22Rv1 (cell line): ENCODE measurements at regions not wholly inside any gene's neighbourhood (a gene's known extent, or its start where the extent isn't known, plus 50 kb on each side); places are given as distances from the start of the nearest gene placed in this dataset.
"Not testable (repeated sequence)": the region's sequence is repeated elsewhere in the genome, so short reads cannot be mapped to it uniquely, and the experiment has no call there.

Source experiments
- ZFX ChIP-seq: fragments of 450-650 bp; IDR thresholded peaks from 2 replicates; pipeline ENCODE4 v1.6.1; 2017; ENCODE audit warnings: antibody characterized with exemption, borderline replicate concordance
- TF ChIP-seq, protein P1 (sequence below): fragments of 450-650 bp; IDR thresholded peaks from 2 replicates; pipeline ENCODE4 v1.5.1; 2017; ENCODE audit warnings: mild to moderate bottlenecking

DNA sequence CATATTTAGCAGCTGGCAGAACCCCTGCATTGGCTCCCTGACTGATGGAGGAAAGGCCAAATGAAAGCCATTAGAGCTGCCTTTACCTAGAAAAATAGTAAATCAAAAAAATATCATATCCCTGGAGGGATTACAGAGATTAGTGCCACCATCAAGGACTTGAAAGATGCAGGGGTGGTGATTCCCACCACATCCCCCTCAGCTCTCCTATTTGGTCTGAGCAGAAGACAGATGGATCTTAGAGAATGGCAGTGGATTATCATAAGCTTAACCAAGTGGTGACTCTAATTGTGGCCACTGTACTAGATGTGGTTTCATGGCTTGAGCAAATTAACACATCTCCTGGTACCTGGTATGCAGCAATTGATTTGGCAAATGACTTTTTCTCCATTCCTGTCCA, 114.9 kb upstream of the RMP24 start:
- TF ChIP-seq, protein P1, sequence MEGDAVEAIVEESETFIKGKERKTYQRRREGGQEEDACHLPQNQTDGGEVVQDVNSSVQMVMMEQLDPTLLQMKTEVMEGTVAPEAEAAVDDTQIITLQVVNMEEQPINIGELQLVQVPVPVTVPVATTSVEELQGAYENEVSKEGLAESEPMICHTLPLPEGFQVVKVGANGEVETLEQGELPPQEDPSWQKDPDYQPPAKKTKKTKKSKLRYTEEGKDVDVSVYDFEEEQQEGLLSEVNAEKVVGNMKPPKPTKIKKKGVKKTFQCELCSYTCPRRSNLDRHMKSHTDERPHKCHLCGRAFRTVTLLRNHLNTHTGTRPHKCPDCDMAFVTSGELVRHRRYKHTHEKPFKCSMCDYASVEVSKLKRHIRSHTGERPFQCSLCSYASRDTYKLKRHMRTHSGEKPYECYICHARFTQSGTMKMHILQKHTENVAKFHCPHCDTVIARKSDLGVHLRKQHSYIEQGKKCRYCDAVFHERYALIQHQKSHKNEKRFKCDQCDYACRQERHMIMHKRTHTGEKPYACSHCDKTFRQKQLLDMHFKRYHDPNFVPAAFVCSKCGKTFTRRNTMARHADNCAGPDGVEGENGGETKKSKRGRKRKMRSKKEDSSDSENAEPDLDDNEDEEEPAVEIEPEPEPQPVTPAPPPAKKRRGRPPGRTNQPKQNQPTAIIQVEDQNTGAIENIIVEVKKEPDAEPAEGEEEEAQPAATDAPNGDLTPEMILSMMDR, result not testable (repeated sequence)
- TF ChIP-seq ZFX, result not testable (repeated sequence)
